HG02943 (cell line): ENCODE measurements at regions not wholly inside any gene's neighbourhood (a gene's known extent, or its start where the extent isn't known, plus 50 kb on each side); places are given as distances from the start of the nearest gene placed in this dataset.

Experiments used
- ATAC-seq: cut with Tn5 transposase; IDR thresholded peaks from one replicate; pipeline ENCODE4 v1.9.1; 2021; ENCODE audit warnings: mild to moderate bottlenecking, low read depth, moderate library complexity; ENCODE audit not compliant: unreplicated experiment

GRCh38 chr7:124692425-124692824, 73.2 kb downstream of the GPR37 start:
- no peak for ATAC-seq

GRCh38 chr7:124690840-124691239, 74.8 kb downstream of the GPR37 start:
- ATAC-seq, result no peak

DNA sequence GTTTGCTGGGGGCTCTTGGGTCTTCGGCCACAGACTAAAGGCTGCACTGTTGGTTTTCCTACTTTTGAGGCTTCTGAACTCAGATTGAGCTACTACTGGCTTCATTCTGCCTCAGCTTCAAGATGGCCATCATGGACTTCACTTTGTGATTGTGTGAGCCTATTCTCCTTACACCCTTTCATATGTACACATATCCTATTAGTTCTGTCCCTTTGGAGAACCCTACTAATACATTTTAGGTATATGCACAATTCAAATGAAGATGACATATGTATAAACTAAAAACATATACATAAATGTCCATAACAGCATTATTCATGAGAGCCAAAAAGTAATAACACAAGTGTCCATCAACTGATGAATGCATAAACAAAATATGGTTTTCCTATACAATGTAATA, 75.7 kb downstream of the GPR37 start:
- no peak for ATAC-seq

GRCh38 chr7:124689523-124689922, 76.1 kb downstream of the GPR37 start:
- ATAC-seq, result no peak

DNA sequence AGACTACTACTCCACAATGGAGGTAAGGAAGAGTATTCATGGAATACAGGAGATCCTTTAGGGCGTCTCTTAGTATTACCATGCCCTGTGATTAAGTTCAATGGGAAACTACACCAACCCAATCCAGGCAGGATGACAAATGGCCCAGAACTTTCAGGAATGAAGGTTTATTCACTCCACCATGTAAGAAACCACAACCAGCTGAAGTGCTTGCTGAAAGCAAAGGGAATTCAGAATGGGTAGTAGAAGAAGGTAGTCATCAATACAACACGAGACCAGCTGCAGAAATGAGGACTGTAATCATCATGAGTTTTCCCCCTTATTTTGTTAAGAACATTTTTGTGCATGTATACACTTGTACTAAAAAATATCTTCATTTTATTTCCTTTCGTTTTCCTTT, 76.6 kb downstream of the GPR37 start:
- no peak for ATAC-seq

- no peak for ATAC-seq
Measured at GRCh38 chr7:124686543-124687171, 78.9 kb downstream of the GPR37 start.

GRCh38 chr7:124681946-124682345, 83.6 kb downstream of the GPR37 start:
- no peak for ATAC-seq

- no peak for ATAC-seq
Measured at GRCh38 chr7:124680304-124680703, 85.3 kb downstream of the GPR37 start.

GRCh38 chr7:124679586-124680225, 85.9 kb downstream of the GPR37 start:
- no peak for ATAC-seq

DNA sequence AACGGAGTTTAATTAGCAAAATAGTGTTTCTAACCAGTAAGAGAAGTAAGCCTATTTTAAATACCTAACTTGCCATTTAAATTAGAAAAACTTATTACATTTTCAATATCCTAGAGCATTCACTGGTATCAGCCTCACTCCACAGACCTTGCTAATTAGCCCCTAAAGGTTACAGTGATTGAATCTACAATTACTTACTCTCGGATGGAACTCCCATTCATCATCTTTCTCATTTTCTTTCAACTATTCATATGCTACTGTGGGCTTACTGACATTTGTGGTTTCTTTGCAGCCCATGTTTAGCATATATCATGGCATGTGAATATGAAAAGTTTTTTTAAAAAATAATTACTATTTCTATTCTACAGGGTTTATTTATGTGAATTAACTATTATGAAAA, 86.4 kb downstream of the GPR37 start:
- no peak for ATAC-seq

DNA sequence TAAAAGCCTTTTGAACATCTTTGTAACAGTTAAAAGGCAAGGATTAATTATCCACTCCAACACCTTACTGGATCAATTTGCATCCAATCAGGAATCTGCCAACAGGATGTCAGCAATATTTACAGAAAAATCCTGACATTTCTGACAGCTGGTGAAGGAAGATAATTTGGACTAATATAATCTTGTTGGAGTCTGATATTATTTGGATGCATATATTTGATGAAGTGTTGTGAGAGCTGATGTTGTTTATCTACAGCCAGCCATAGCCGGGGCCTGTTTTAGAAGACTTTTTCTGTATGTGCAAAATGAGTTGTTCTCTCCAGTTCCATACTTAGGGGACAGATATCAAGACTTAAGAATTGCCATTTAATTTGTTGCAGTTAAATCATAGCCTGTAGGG, 91.1 kb downstream of the GPR37 start:
- ATAC-seq, result no peak

DNA sequence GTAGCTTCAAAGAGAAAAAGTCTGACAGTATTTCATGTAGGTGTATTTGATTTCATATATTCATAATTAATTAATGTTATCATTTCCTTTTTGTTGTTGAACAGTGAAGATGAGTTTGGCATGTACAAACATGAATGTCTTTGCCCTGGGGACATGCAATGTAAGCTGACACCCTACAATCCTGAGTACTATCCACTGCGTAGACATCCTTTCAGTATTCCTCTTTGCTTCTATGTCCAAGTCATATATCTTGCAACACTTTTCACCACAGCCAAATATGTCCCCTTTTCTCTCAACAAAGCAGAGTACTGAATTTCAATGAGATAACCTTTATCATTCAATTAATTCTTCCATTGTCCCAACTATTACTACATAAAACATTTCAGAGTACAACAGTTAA, 93.6 kb downstream of the GPR37 start:
- no peak for ATAC-seq

GRCh38 chr7:124667312-124668153, 98.1 kb downstream of the GPR37 start:
- no peak for ATAC-seq

DNA sequence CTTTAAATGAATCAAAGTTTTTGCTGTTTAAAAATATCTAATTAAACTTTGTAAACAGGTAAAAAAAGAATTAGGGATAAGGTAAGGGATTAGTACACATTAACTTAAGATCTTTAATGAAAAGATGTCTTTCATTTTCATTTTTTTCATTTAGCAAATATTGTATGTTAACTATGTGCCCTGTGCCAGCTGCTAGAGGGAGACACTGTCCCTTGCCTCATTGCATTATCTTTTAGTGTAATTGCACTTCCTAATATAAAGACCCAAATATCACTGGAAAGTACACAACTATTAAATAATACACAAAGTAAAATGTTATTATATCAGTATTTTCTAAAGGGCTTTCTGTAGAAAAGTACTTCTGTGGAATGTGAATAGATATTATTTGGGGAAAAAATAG, 102.7 kb downstream of the GPR37 start:
- no peak for ATAC-seq

- ATAC-seq, result no peak
Measured at GRCh38 chr7:124662372-124662771, 103.2 kb downstream of the GPR37 start.

DNA sequence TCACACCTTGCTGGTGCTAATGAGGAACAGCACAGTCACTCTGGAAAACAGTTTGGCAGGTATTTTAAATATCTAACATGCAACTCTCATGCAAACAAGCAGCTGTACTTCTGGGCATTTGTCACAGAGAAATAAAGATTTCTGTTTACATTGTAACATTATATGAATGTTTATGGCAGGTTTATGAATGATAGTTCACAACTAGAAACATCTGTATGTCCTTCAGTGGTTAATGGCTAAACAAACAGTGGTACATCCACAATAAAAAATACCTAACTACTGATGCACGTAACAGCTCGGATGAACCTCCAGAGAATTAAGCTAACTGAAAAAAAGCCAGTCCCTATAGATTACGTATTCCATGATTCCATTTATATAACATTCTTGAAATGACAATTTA, 109.6 kb downstream of the GPR37 start:
- ATAC-seq, result no peak

DNA sequence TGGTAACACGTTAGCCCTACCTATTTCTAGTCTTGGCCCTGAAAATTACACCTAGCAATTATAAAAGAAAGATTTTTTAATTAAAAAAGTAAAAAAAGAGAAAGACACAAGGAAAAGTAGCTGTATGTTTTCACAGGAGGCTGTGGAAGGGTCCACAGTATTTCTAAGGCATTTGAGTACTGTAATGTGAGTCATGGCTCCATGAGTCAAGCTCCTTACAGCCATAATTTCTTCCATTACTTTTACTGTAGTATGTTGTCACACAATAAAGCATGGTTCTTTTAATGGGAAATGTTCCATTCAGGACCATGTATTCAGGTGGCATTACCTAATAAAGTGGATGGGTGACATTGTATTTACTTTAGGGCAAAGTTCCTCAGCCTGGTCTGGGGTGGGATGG, 113.4 kb downstream of the GPR37 start:
- ATAC-seq, result no peak

- no peak for ATAC-seq
Measured at GRCh38 chr7:124651136-124651535, 114.5 kb downstream of the GPR37 start.

- ATAC-seq, result no peak
Measured at GRCh38 chr7:124649397-124650014, 116.1 kb downstream of the GPR37 start.

DNA sequence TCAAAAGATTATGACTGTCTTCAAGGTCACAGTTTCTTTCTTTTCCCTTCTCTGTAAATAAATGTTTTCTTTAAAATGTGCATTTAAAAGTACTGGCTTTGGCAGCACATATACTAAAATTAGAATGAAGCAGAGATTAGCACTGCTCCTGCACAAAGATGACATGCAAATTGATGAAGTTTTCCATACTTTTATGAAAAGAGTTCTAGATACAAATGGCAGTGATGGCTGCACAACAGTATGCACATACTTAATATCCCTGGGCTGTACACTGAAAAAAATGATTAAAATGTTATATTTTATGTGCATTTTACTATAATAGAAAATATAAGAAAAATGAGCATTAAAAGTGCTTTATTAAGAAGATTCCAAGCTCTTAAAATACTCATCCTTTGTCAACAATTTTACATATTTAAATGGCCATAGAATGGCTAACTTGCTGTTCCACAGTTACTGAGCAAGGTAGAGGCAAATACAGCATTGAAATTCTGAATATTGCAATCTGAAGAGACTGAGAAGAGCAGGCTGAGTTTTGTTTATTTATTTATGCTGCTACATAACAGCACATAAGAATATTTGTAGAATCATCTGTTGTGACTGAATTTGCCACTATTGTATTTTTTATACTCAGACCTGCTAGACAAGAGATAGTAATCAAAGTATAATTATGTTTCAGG, 117.8 kb downstream of the GPR37 start:
- no peak for ATAC-seq

- ATAC-seq, result no peak
Measured at GRCh38 chr7:124645704-124646103, 119.9 kb downstream of the GPR37 start.
